IMR-90 (cell line): ENCODE measurements at regions not wholly inside any gene's neighbourhood (a gene's known extent, or its start where the extent isn't known, plus 50 kb on each side); places are given as distances from the start of the nearest gene placed in this dataset.

Experiments
- BHLHE40 ChIP-seq: fragments of 150-350 bp; IDR thresholded peaks from 2 replicates; pipeline ENCODE4 v1.6.1; 2016; ENCODE audit warnings: mild to moderate bottlenecking, low read depth, low read length
- CEBPB ChIP-seq: IDR thresholded peaks from 2 replicates; pipeline ENCODE4 v1.6.1; 2012; ENCODE audit warnings: low read depth, low read length, improper control_type of control experiment
- MAFK ChIP-seq: IDR thresholded peaks from 2 replicates; pipeline ENCODE4 v1.6.1; 2012; ENCODE audit warnings: low read depth, low read length, improper control_type of control experiment
- MAZ ChIP-seq: IDR thresholded peaks from 2 replicates; pipeline ENCODE4 v1.6.1; 2012; ENCODE audit warnings: low read depth, mild to moderate bottlenecking, low read length, improper control_type of control experiment, moderate library complexity, borderline replicate concordance
- POLR2A ChIP-seq: IDR thresholded peaks from 2 replicates; pipeline ENCODE4 v1.6.1; 2012; ENCODE audit warnings: mild to moderate bottlenecking, low read depth, low read length
- RAD21 ChIP-seq: IDR thresholded peaks from 2 replicates; pipeline ENCODE4 v1.6.1; 2012; ENCODE audit warnings: low read length, improper control_type of control experiment
- RCOR1 ChIP-seq: IDR thresholded peaks from 2 replicates; pipeline ENCODE4 v1.6.1; 2012; ENCODE audit warnings: mild to moderate bottlenecking, low read length, improper control_type of control experiment; ENCODE audit not compliant: insufficient replicate concordance
- SMC3 ChIP-seq: fragments of 150-350 bp; IDR thresholded peaks from 2 replicates; pipeline ENCODE4 v1.6.1; 2016; ENCODE audit warnings: low read depth, mild to moderate bottlenecking, antibody characterized with exemption, low read length, moderate library complexity
- TF ChIP-seq, protein P1 (sequence below): conservative IDR thresholded peaks from 2 replicates; pipeline ENCODE4 v1.5.1; 2012; ENCODE audit warnings: mild to moderate bottlenecking, low read depth, low read length, improper control_type of control experiment
- TF ChIP-seq, protein P2 (sequence below): fragments of 150-350 bp; IDR thresholded peaks from 2 replicates; pipeline ENCODE4 v1.6.1; 2016; ENCODE audit warnings: low read depth, mild to moderate bottlenecking, low read length, moderate library complexity, borderline replicate concordance
- TF ChIP-seq, protein P3 (sequence below): fragments of 150-350 bp; IDR thresholded peaks from 2 replicates; pipeline ENCODE4 v1.6.1; 2017; ENCODE audit warnings: mild to moderate bottlenecking, antibody characterized with exemption, low read length, low read depth

DNA sequence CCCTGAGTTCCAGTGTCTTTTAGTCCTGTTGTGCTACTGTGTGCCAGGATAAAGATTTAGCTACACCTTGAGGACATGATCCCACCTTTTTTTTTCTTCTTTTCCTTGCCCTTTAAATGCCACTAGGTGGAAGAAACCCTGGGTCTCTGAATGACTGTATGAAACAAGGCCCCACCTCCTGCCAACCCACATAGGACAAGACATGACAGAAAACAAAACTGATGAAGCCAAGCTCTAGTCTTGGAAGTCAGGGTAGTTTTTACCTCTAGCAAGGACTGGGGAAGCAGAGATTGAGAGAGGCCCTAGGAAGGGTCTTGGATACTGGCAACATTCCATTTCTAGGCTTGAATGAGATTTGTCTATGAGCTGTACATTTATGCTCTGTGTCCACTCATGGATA, 410.7 kb downstream of the MIAT start:
- TF ChIP-seq BHLHE40, result no peak
- TF ChIP-seq, protein P1, sequence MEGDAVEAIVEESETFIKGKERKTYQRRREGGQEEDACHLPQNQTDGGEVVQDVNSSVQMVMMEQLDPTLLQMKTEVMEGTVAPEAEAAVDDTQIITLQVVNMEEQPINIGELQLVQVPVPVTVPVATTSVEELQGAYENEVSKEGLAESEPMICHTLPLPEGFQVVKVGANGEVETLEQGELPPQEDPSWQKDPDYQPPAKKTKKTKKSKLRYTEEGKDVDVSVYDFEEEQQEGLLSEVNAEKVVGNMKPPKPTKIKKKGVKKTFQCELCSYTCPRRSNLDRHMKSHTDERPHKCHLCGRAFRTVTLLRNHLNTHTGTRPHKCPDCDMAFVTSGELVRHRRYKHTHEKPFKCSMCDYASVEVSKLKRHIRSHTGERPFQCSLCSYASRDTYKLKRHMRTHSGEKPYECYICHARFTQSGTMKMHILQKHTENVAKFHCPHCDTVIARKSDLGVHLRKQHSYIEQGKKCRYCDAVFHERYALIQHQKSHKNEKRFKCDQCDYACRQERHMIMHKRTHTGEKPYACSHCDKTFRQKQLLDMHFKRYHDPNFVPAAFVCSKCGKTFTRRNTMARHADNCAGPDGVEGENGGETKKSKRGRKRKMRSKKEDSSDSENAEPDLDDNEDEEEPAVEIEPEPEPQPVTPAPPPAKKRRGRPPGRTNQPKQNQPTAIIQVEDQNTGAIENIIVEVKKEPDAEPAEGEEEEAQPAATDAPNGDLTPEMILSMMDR, result no peak
- TF ChIP-seq, protein P2, sequence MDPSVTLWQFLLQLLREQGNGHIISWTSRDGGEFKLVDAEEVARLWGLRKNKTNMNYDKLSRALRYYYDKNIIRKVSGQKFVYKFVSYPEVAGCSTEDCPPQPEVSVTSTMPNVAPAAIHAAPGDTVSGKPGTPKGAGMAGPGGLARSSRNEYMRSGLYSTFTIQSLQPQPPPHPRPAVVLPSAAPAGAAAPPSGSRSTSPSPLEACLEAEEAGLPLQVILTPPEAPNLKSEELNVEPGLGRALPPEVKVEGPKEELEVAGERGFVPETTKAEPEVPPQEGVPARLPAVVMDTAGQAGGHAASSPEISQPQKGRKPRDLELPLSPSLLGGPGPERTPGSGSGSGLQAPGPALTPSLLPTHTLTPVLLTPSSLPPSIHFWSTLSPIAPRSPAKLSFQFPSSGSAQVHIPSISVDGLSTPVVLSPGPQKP, result no peak
- TF ChIP-seq POLR2A, result no peak
- no peak for TF ChIP-seq RAD21
- no peak for TF ChIP-seq MAZ
- no peak for TF ChIP-seq RCOR1
- no peak for TF ChIP-seq MAFK
- no peak for TF ChIP-seq CEBPB
- TF ChIP-seq, protein P3, sequence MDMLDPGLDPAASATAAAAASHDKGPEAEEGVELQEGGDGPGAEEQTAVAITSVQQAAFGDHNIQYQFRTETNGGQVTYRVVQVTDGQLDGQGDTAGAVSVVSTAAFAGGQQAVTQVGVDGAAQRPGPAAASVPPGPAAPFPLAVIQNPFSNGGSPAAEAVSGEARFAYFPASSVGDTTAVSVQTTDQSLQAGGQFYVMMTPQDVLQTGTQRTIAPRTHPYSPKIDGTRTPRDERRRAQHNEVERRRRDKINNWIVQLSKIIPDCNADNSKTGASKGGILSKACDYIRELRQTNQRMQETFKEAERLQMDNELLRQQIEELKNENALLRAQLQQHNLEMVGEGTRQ, result no peak
- TF ChIP-seq SMC3, result no peak
